ENCODE measurements at regions not wholly inside any gene's neighbourhood (a gene's known extent, or its start where the extent isn't known, plus 50 kb on each side); places are given as distances from the start of the nearest gene placed in this dataset.

- no peak overlapping the region for H3K4me3 Mint-ChIP-seq
- H3K27ac Mint-ChIP-seq = no peak overlapping the region
- peaks cover 5% of the 10 kb centered on the region for H3K4me1 Mint-ChIP-seq
- CTCF ChIA-PET = interaction anchor here (2.3 to 3.5 kb wide), 2 partner anchors 9 to 256 kb away, joined by 9 to 23 read pairs; no protein-coding TSS in a partner anchor
- no peaks in the 10 kb centered on the region for H3K9me3 Mint-ChIP-seq
- DNase-seq (ENCODE audit: low spot score) (no peak), ATAC-seq (no peak)
- no peaks in the 10 kb centered on the region for H3K27me3 Mint-ChIP-seq (ENCODE audit: low read depth)
- POLR2A ChIA-PET = interaction anchor here (1.3 kb wide), 1 partner anchor 9 kb away, joined by 3 read pairs; no protein-coding TSS in a partner anchor
- H3K36me3 Mint-ChIP-seq = no peaks in the 10 kb centered on the region
- TF ChIP-seq ETV6 (CRISPR knock-in tag; IDR thresholded peaks at IDR 0.05) (no peak), STAT6 (CRISPR knock-in tag; conservative IDR thresholded peaks at IDR 0.05; ENCODE audit: low read depth) (no peak), CREM (CRISPR knock-in tag; IDR thresholded peaks at IDR 0.05) (no peak), IRF2 (CRISPR knock-in tag; IDR thresholded peaks at IDR 0.05; ENCODE audit: borderline replicate concordance, low read depth) (no peak), ZNF121 (CRISPR knock-in tag; IDR thresholded peaks at IDR 0.05) (no peak), FOXK1 (CRISPR knock-in tag; IDR thresholded peaks at IDR 0.05) (no peak), E2F4 (CRISPR knock-in tag; IDR thresholded peaks at IDR 0.05; ENCODE audit: borderline replicate concordance, low read depth) (no peak), SMAD3 (CRISPR knock-in tag; IDR thresholded peaks at IDR 0.05; ENCODE audit: borderline replicate concordance) (no peak), KAT7 (CRISPR knock-in tag; IDR thresholded peaks at IDR 0.05; ENCODE audit: borderline replicate concordance) (no peak)
- TF ChIP-seq, protein P1, sequence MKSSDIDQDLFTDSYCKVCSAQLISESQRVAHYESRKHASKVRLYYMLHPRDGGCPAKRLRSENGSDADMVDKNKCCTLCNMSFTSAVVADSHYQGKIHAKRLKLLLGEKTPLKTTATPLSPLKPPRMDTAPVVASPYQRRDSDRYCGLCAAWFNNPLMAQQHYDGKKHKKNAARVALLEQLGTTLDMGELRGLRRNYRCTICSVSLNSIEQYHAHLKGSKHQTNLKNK (CRISPR knock-in tag; IDR thresholded peaks at IDR 0.05) = no peak
Observed at GRCh38 chr18:46402396-46402795, 254.6 kb downstream of the LOXHD1 start.

DNA sequence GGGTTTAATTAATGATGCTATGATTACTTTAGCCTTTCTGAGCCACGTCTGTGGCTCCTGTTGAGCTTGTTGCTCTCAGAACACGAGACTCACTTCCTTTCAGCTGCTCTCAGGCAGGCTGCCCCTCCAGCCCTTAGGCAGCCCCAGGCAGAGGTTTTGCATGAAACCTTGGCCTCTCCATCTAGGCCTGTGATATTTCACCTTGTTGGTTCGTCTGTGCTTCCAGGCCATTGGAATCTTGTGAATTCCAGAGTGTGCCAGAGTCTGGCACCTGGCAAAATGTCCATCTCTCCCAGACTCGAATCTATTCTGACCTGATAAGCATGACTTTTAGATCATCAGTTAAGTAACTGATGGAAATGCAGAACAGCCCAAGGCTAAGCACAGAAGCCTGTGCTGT lies 254.1 kb downstream of the LOXHD1 start:
- CTCF ChIA-PET = interaction anchor here (2.3 to 3.5 kb wide), 2 partner anchors 10 to 255 kb away, joined by 9 to 23 read pairs; no protein-coding TSS in a partner anchor
- no peak overlapping the region for H3K27ac Mint-ChIP-seq
- TF ChIP-seq ZNF423 (CRISPR knock-in tag; IDR thresholded peaks at IDR 0.05) (no peak), KAT7 (CRISPR knock-in tag; IDR thresholded peaks at IDR 0.05; ENCODE audit: borderline replicate concordance) (no peak), NR3C1 (CRISPR knock-in tag; conservative IDR thresholded peaks at IDR 0.05; ENCODE audit: low read depth) (no peak), EMX1 (CRISPR knock-in tag; IDR thresholded peaks at IDR 0.05) (no peak), NFE2L1 (CRISPR knock-in tag; IDR thresholded peaks at IDR 0.05) (no peak), ZNF671 (CRISPR knock-in tag; IDR thresholded peaks at IDR 0.05) (no peak), ESRRA (CRISPR knock-in tag; IDR thresholded peaks at IDR 0.05; ENCODE audit: borderline replicate concordance) (no peak), TP53 (CRISPR knock-in tag; IDR thresholded peaks at IDR 0.05) (no peak), SMAD4 (CRISPR knock-in tag; IDR thresholded peaks at IDR 0.05) (no peak), GRHL2 (CRISPR knock-in tag; IDR thresholded peaks at IDR 0.05; ENCODE audit: insufficient replicate concordance, severe bottlenecking) (no peak), PREB (CRISPR knock-in tag; IDR thresholded peaks at IDR 0.05; ENCODE audit: borderline replicate concordance) (no peak), FOXJ3 (CRISPR knock-in tag; IDR thresholded peaks at IDR 0.05; ENCODE audit: borderline replicate concordance) (no peak), FOXK1 (CRISPR knock-in tag; IDR thresholded peaks at IDR 0.05) (no peak), NR1H2 (CRISPR knock-in tag; IDR thresholded peaks at IDR 0.05) (no peak), IRF2 (CRISPR knock-in tag; IDR thresholded peaks at IDR 0.05; ENCODE audit: borderline replicate concordance, low read depth) (no peak), SOX15 (CRISPR knock-in tag; IDR thresholded peaks at IDR 0.05) (no peak), ZNF425 (CRISPR knock-in tag; conservative IDR thresholded peaks at IDR 0.05) (no peak), TCF7 (CRISPR knock-in tag; IDR thresholded peaks at IDR 0.05; ENCODE audit: low read depth) (no peak)
- TF ChIP-seq, protein P2, sequence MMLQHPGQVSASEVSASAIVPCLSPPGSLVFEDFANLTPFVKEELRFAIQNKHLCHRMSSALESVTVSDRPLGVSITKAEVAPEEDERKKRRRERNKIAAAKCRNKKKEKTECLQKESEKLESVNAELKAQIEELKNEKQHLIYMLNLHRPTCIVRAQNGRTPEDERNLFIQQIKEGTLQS (CRISPR knock-in tag; conservative IDR thresholded peaks at IDR 0.05) = no peak
- TF ChIP-seq, protein P1 (CRISPR knock-in tag; IDR thresholded peaks at IDR 0.05) = no peak
- no peak for DNase-seq (ENCODE audit: low spot score)
- POLR2A ChIA-PET = interaction anchor here (1.3 kb wide), 1 partner anchor 9 kb away, joined by 3 read pairs; no protein-coding TSS in a partner anchor
- H3K9me3 Mint-ChIP-seq = no peaks in the 10 kb centered on the region
- H3K4me3 Mint-ChIP-seq = no peak overlapping the region
- H3K27me3 Mint-ChIP-seq (ENCODE audit: low read depth) = no peaks in the 10 kb centered on the region
- ATAC-seq = no peak
- H3K36me3 Mint-ChIP-seq = no peaks in the 10 kb centered on the region
- H3K4me1 Mint-ChIP-seq = peaks cover 5% of the 10 kb centered on the region
